Colon (tissue), 2 donors: ENCODE measurements at regions not wholly inside any gene's neighbourhood (a gene's known extent, or its start where the extent isn't known, plus 50 kb on each side); places are given as distances from the start of the nearest gene placed in this dataset.
"Not testable (repeated sequence)": the region's sequence is repeated elsewhere in the genome, so short reads cannot be mapped to it uniquely, and the experiment has no call there.

Experiments
- FAIRE-seq: peaks from 2 replicates; lab custom pipeline; 2012; peaks lifted over from hg19 to GRCh38; lab: Jason Lieb, UNC
- donor health status: control.
- donor health status: control.

DNA sequence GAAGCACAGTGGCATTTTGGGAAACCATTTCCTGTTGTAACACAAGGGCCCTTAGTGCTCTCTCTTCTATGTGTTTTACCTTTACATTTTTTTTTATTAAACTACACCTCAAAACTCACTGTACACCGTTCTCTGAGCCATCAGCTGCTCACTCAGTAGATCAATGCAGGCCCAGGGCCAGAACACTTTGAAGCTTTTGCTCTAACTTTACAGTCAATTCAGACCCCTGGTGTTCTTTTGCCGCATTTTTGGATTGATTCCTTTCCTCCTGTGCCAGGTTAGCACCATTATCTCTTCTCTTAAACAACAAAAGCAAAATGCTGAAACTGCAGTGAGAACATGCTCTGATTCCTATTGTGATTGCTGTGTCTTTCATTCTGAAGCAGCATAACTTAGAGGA, 269.8 kb upstream of the RGMB start:
- no peak for FAIRE-seq

GRCh38 chr5:98504505-98504904, 269.0 kb upstream of the RGMB start:
- FAIRE-seq, result no peak

- no peak for FAIRE-seq
Observed at GRCh38 chr5:98510143-98510985, 263.1 kb upstream of the RGMB start.

GRCh38 chr5:98513380-98513779, 260.1 kb upstream of the RGMB start:
- FAIRE-seq, result no peak

DNA sequence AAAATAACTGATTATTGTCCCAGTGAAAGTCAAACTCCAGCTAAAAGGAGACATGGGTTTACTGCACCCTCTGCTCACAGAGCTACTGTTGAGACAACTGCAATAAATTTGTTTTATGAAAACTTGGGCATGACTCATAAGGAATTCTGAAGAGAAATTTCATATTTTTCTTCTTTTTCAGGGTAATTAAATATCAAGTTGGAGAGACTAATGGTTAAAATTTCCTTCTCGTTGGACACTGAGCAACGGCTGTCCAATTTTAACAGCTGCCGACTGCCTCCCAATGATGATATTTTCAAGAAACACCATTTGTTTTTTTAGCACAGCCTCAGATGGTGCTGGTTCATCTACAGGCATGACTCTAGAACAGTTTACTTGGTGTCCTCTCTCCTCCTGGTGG, 259.2 kb upstream of the RGMB start:
- no peak for FAIRE-seq

GRCh38 chr5:98516701-98517100, 256.8 kb upstream of the RGMB start:
- no peak for FAIRE-seq

DNA sequence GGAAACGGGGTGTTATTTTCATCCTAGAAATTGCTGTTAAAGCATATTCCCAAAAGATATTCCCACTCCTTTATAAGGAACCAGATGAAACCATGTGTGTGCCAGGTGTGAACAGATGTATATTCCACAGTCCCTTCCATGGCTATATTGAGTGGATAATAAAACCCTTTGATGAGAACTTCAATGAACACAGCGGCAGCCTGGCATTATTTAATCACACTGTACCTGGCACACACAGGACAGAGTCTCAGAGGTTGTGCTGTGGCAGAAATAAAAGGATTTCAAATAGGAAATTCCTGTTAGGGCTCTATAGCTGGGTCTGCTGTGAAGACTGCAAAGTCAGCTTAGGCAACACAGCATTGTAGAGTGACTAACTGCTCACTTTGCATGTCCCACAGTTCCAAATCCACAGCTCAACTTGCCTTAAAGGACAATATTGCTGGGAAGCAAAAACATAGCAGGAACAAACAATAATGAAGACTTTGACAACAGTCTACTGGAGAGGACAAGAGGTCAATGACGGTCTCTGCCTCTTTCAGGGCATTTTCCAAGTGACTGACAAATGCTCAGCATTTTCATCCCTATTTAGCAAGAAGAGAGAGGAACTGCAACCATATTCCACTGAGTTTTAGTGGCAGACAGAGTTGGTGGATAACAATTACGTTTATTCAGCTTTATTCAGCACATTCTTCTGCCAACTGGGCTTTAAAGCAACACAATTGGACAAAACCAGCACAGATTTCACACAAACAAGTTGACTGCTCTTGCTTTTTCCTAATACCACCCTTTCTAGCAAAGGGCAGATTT, 255.7 kb upstream of the RGMB start:
- FAIRE-seq, result no peak

- peak; percentile 5 for FAIRE-seq
Observed at GRCh38 chr5:98518754-98519153, 254.7 kb upstream of the RGMB start.

- no peak for FAIRE-seq
Observed at GRCh38 chr5:98519571-98519970, 253.9 kb upstream of the RGMB start.

- no peak for FAIRE-seq
Observed at GRCh38 chr5:98521821-98522220, 251.6 kb upstream of the RGMB start.

DNA sequence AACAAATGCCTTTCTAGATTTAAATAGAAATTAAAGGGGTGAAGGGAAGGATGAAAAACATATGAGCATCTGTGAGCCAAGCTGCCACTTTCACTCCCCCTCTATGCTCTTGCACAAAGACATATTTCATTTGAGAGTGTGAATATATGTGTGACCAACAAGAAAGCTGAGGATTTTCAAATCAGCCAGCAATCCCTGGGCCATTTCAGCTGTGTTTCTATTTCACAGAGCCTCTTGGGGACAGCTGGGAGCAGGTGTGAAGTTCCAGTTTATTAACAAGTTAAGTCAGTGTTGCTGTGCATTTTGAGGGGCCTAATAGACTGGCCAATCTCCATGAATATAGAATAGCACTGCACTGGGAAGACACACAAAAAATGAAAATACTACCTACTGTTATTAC, 248.7 kb upstream of the RGMB start:
- FAIRE-seq, result no peak

GRCh38 chr5:98527846-98528245, 245.6 kb upstream of the RGMB start:
- FAIRE-seq, result no peak

- no peak for FAIRE-seq
Observed at GRCh38 chr5:98529321-98529720, 244.1 kb upstream of the RGMB start.

- FAIRE-seq, result no peak
Observed at GRCh38 chr5:98530224-98530623, 243.2 kb upstream of the RGMB start.

- FAIRE-seq, result no peak
Observed at GRCh38 chr5:98535901-98536300, 237.6 kb upstream of the RGMB start.

DNA sequence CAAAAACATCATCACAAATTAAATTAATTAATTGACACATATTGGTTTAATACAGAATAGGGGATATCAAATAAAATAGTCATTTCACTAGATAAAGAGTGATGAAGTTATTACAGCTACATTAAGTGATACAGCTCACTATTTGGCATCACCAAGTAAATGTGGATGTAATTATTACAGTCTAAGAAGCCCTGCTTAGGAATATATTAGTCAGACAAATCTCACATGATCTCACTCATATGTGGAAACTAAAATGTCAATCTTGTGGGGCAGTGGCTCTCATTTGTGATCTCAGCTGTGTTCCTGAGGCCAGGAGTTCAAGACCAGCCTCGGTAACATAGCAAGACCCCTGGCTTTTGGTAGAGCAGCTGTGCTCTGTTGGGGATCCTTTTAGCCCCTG, 233.4 kb upstream of the RGMB start:
- FAIRE-seq, result no peak

GRCh38 chr5:98541641-98542040, 231.8 kb upstream of the RGMB start:
- no peak for FAIRE-seq

DNA sequence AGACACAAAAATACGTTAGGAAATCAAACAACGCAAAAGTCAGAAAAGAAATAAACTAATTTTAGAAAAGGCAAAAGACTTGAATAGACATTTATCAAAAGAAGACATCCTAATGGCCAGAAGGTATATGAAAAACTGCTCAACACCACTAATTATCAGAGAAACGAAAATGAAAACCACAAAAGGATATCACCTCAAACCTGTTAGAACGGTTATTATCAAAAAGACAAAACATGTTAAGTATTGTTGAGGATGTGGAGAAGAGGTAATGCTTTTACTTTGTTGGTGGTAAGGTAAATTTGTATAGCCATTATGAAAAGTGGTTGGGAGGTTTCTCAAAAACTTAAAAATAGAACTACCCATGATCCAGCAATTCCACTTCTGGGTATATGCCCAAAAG, 230.0 kb upstream of the RGMB start:
- no peak for FAIRE-seq

GRCh38 chr5:98546924-98547323, 226.5 kb upstream of the RGMB start:
- FAIRE-seq, result not testable (repeated sequence)

GRCh38 chr5:98556712-98557111, 216.8 kb upstream of the RGMB start:
- FAIRE-seq, result no peak

GRCh38 chr5:98557916-98558315, 215.5 kb upstream of the RGMB start:
- no peak for FAIRE-seq

GRCh38 chr5:98563885-98564653, 209.4 kb upstream of the RGMB start:
- FAIRE-seq, result no peak

DNA sequence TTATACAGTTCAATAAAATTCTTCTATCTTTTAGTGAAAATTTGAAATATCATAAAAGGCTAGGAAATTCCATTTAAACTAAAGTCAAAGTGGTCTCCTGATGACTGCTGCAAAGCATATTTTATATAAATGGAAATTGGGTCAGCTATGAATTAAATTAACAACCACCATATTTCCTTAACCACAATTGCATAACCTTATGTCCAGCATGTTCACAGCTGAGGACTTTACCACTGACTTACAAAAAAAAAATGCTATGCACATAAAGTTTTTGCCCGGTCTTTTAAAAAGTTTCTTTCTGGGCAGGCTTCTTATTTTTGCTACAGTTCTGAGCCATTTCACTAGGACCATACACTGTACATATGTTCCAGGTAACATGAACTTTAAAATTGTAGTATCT, 208.6 kb upstream of the RGMB start:
- no peak for FAIRE-seq
